Pancreas (tissue), 10 donors: ENCODE measurements at regions not wholly inside any gene's neighbourhood (a gene's known extent, or its start where the extent isn't known, plus 50 kb on each side); places are given as distances from the start of the nearest gene placed in this dataset.

Experiments used
- ATAC-seq, 4 donors: fragments of 200-7000 bp; cut with Tn5 transposase; one replicate each; pipeline versions ENCODE4 v1.8.0 to v1.9.1; 2020; ENCODE audit warnings: mild to moderate bottlenecking in 4 of 4, moderate library complexity in 4 of 4
- DNase-seq, 6 donors: peaks; one replicate each; pipeline ENCODE4 v3.0.0-alpha.2; 2020
- FAIRE-seq: peaks from 2 replicates; lab custom pipeline; 2012; peaks lifted over from hg19 to GRCh38; lab: Jason Lieb, UNC
- H3K27ac ChIP-seq, 4 donors: fragments of 200-600 bp; sonication (generic); 1 replicate in 3 of 4; 2 replicates in 1 of 4; pipeline versions ENCODE4 v1.5.0 to v1.8.0; 2020
- H3K27me3 ChIP-seq, 4 donors: fragments of 200-600 bp; one replicate each; pipeline ENCODE4 v1.8.0; 2021
- H3K36me3 ChIP-seq, 3 donors: fragments of 200-600 bp; sonication (generic) in 1 of 3; one replicate each; pipeline versions ENCODE4 v1.5.0 to v1.8.0; 2020 to 2021
- H3K4me1 ChIP-seq, 3 donors: fragments of 200-600 bp; one replicate each; pipeline ENCODE4 v1.8.0; 2021
- H3K4me3 ChIP-seq, 4 donors: fragments of 200-600 bp; sonication (generic) in 2 of 4; one replicate each; pipeline versions ENCODE4 v1.5.0 to v1.8.0; 2020 to 2021
- H3K9me3 ChIP-seq, 4 donors: fragments of 200-600 bp; one replicate each; pipeline ENCODE4 v1.8.0; 2021
- CTCF ChIP-seq, 4 donors: fragments of 200-600 bp; sonication (generic) in 3 of 4; IDR thresholded peaks; one replicate each; pipeline versions ENCODE4 v1.5.0 to v1.8.0; 2021; ENCODE audit warnings: antibody characterized with exemption in 4 of 4
- WGBS, 2 donors: extraction: QIAGEN DNeasy Blood & Tissue Kit; methylation state at CpG; one replicate each; pipeline ENCODE4 v1.1.7; 2013; 5-methylcytosine and 5-hydroxymethylcytosine counted together
- intact Hi-C, 3 donors: fragments of 100-400 bp; cut with DNase I; formaldehyde crosslinking; loops; one replicate each; pipeline versions ENCODE4 v1.11.1 to v1.14.2; 2022
- donor health status: healthy with polysubstance abuse.
- donor health status: DM: no; HTN: no; CAD: no; lungs with moderate emphysema.
- donor health status: DM: no; HTN: no; CAD: no.
- donor health status: control.
- donor health status: control.
- donor health status: Bipolar disorder and iron deficiency.
- donor health status: DM: yes; HTN: yes; CAD: no.
- donor health status: DM: no; HTN: no; CAD: no.
- donor health status: DM: no; HTN: no; CAD: no.
- donor health status: DM: yes; HTN: yes; CAD: no.

GRCh38 chr16:79810449-79811189 is 210.1 kb upstream of the MAF start:
- H3K4me3 ChIP-seq, result no peak overlapping the region
- no peaks in the 10 kb centered on the region for H3K9me3 ChIP-seq
- 63 to 67% methylated on average over 6 of the region's 6 CpGs for WGBS, 2 donors
- H3K36me3 ChIP-seq, result no peaks in the 10 kb centered on the region
- H3K27me3 ChIP-seq, result no peaks in the 10 kb centered on the region
- H3K4me1 ChIP-seq, result no peaks in the 10 kb centered on the region
- no peak for TF ChIP-seq CTCF (IDR thresholded peaks at IDR 0.05)
- no peak for DNase-seq
- no peak for ATAC-seq
- FAIRE-seq, result no peak
- H3K27ac ChIP-seq, result no peak overlapping the region
- intact Hi-C loops, result no loop called here

- intact Hi-C loops, result no loop called here
- no peak for FAIRE-seq
- 64 to 76% methylated on average over 1 of the region's 1 CpG for WGBS, 2 donors
- no peak for DNase-seq
- no peak overlapping the region for H3K27ac ChIP-seq
- no peaks in the 10 kb centered on the region for H3K36me3 ChIP-seq
- H3K4me1 ChIP-seq, result no peaks in the 10 kb centered on the region
- no peak overlapping the region for H3K4me3 ChIP-seq
- TF ChIP-seq CTCF (IDR thresholded peaks at IDR 0.05), result no peak
- no peaks in the 10 kb centered on the region for H3K27me3 ChIP-seq
- H3K9me3 ChIP-seq, result no peaks in the 10 kb centered on the region
- no peak for ATAC-seq
Measured at GRCh38 chr16:79809376-79809775, 208.8 kb upstream of the MAF start.

- no peaks in the 10 kb centered on the region for H3K36me3 ChIP-seq
- no peaks in the 10 kb centered on the region for H3K27me3 ChIP-seq
- no peak for ATAC-seq
- H3K9me3 ChIP-seq, result no peaks in the 10 kb centered on the region
- H3K27ac ChIP-seq, result no peak overlapping the region
- TF ChIP-seq CTCF (IDR thresholded peaks at IDR 0.05), result no peak
- DNase-seq, result no peak
- no peak overlapping the region for H3K4me3 ChIP-seq
- 62 to 64% methylated on average over 3 of the region's 3 CpGs for WGBS, 2 donors
- FAIRE-seq, result no peak
- intact Hi-C loops, result no loop called here
- no peaks in the 10 kb centered on the region for H3K4me1 ChIP-seq
Measured at GRCh38 chr16:79808731-79809130, 208.2 kb upstream of the MAF start.

- Histone ChIP-seq H3K4me1 (no peaks in the 10 kb centered on the region), H3K9me3 (no peaks in the 10 kb centered on the region), H3K4me3 (no peak overlapping the region), H3K27ac (no peak overlapping the region), H3K36me3 (no peaks in the 10 kb centered on the region), H3K27me3 (no peaks in the 10 kb centered on the region)
- WGBS, 2 donors, result 51% methylated on average over 4 of the region's 4 CpGs
- FAIRE-seq (no peak), ATAC-seq (no peak), DNase-seq (no peak)
- TF ChIP-seq CTCF (IDR thresholded peaks at IDR 0.05), result no peak
- intact Hi-C loops, result no loop called here
Measured at GRCh38 chr16:79806757-79807156, 206.2 kb upstream of the MAF start.

GRCh38 chr16:79805621-79806020 is 205.1 kb upstream of the MAF start:
- TF ChIP-seq CTCF (IDR thresholded peaks at IDR 0.05), result no peak
- Histone ChIP-seq H3K9me3 (no peaks in the 10 kb centered on the region), H3K36me3 (no peaks in the 10 kb centered on the region), H3K4me3 (no peak overlapping the region), H3K4me1 (no peaks in the 10 kb centered on the region), H3K27ac (no peak overlapping the region), H3K27me3 (no peaks in the 10 kb centered on the region)
- ATAC-seq, result no peak
- intact Hi-C loops, result no loop called here
- no peak for DNase-seq
- WGBS, 2 donors, result 29 to 30% methylated on average over 2 of the region's 2 CpGs
- no peak for FAIRE-seq
